GM19467 (cell line): ENCODE measurements at regions not wholly inside any gene's neighbourhood (a gene's known extent, or its start where the extent isn't known, plus 50 kb on each side); places are given as distances from the start of the nearest gene placed in this dataset.
"Not testable (repeated sequence)": the region's sequence is repeated elsewhere in the genome, so short reads cannot be mapped to it uniquely, and the experiment has no call there.

Experiments used
- ATAC-seq: cut with Tn5 transposase; IDR thresholded peaks from one replicate; pipeline ENCODE4 v1.9.1; 2021; ENCODE audit warnings: mild to moderate bottlenecking, moderate library complexity; ENCODE audit not compliant: unreplicated experiment

GRCh38 chr2:145367334-145367733, 847.4 kb upstream of the ZEB2 start:
- not testable (repeated sequence) for ATAC-seq

- ATAC-seq: no peak
Measured at GRCh38 chr2:145366341-145366740, 846.4 kb upstream of the ZEB2 start.

- no peak for ATAC-seq
Measured at GRCh38 chr2:145360129-145360790, 840.3 kb upstream of the ZEB2 start.

- no peak for ATAC-seq
Measured at GRCh38 chr2:145359561-145359960, 839.6 kb upstream of the ZEB2 start.

GRCh38 chr2:145356056-145356455, 836.1 kb upstream of the ZEB2 start:
- ATAC-seq: no peak

GRCh38 chr2:145352484-145352883, 832.6 kb upstream of the ZEB2 start:
- no peak for ATAC-seq

- ATAC-seq: no peak
Measured at GRCh38 chr2:145351864-145352425, 832.0 kb upstream of the ZEB2 start.

GRCh38 chr2:145350011-145350410, 830.1 kb upstream of the ZEB2 start:
- no peak for ATAC-seq

GRCh38 chr2:145344076-145344724, 824.3 kb upstream of the ZEB2 start:
- no peak for ATAC-seq

- no peak for ATAC-seq
Measured at GRCh38 chr2:145343287-145343686, 823.4 kb upstream of the ZEB2 start.

GRCh38 chr2:145341536-145341935, 821.6 kb upstream of the ZEB2 start:
- ATAC-seq: no peak

GRCh38 chr2:145339646-145340045, 819.7 kb upstream of the ZEB2 start:
- ATAC-seq: no peak

GRCh38 chr2:145332210-145332898, 812.4 kb upstream of the ZEB2 start:
- no peak for ATAC-seq

- no peak for ATAC-seq
Measured at GRCh38 chr2:145329971-145330370, 810.1 kb upstream of the ZEB2 start.

- no peak for ATAC-seq
Measured at GRCh38 chr2:145325485-145325884, 805.6 kb upstream of the ZEB2 start.

GRCh38 chr2:145324748-145325147, 804.8 kb upstream of the ZEB2 start:
- ATAC-seq: no peak

- ATAC-seq: no peak
Measured at GRCh38 chr2:145323512-145323911, 803.6 kb upstream of the ZEB2 start.

GRCh38 chr2:145321344-145321743, 801.4 kb upstream of the ZEB2 start:
- ATAC-seq: no peak

GRCh38 chr2:145316496-145316895, 796.6 kb upstream of the ZEB2 start:
- no peak for ATAC-seq

- no peak for ATAC-seq
Measured at GRCh38 chr2:145315053-145315452, 795.1 kb upstream of the ZEB2 start.

- ATAC-seq: no peak
Measured at GRCh38 chr2:145314119-145314633, 794.3 kb upstream of the ZEB2 start.

- ATAC-seq: no peak
Measured at GRCh38 chr2:145305889-145306288, 786.0 kb upstream of the ZEB2 start.
